ENCODE measurements at regions not wholly inside any gene's neighbourhood (a gene's known extent, or its start where the extent isn't known, plus 50 kb on each side); places are given as distances from the start of the nearest gene placed in this dataset.
"Not testable (repeated sequence)": the region's sequence is repeated elsewhere in the genome, so short reads cannot be mapped to it uniquely, and the experiment has no call there.

GRCh38 chr4:66785479-66785878 is 759.8 kb downstream of the CENPC start:
- Histone ChIP-seq H3K79me2 (ENCODE audit: control insufficient read depth, insufficient read depth, low read length) (no peaks in the 10 kb centered on the region), H3K27ac (ENCODE audit: control insufficient read depth, insufficient read depth, low read length) (no peak overlapping the region), H2AFZ (ENCODE audit: control insufficient read depth, low read length) (no peak overlapping the region), H3K4me3 (ENCODE audit: control insufficient read depth in 2 of 3, extremely low read depth in 1 of 3, insufficient read depth in 2 of 3, low read depth in 1 of 3, low read length in 3 of 3) (no peak overlapping the region), H3K27me3 (ENCODE audit: control insufficient read depth, extremely low read depth, insufficient read depth, low read length) (no peaks in the 10 kb centered on the region), H3K36me3 (ENCODE audit: control insufficient read depth in 2 of 2, extremely low read depth in 1 of 2, insufficient read depth in 2 of 2, low read length in 2 of 2) (no peaks in the 10 kb centered on the region), H3K9me3 (ENCODE audit: control insufficient read depth, low read depth, low read length) (no peaks in the 10 kb centered on the region), H3K4me1 (ENCODE audit: control insufficient read depth, extremely low read depth, insufficient read depth, low read length) (no peaks in the 10 kb centered on the region), H3K9ac (ENCODE audit: control insufficient read depth, extremely low read depth, insufficient read depth, low read length) (no peak overlapping the region), H4K20me1 (ENCODE audit: control insufficient read depth, extremely low read depth, insufficient read depth, low read length) (no peaks in the 10 kb centered on the region), H3K4me2 (ENCODE audit: control insufficient read depth, extremely low read depth, insufficient read depth, low read depth, low read length) (no peak overlapping the region), H3K9me1 (ENCODE audit: control insufficient read depth, extremely low read depth, insufficient read depth, low read length) (no peaks in the 10 kb centered on the region)
- no peak for FAIRE-seq
- dilution Hi-C loops (cut with MboI; ENCODE audit: extremely low pct_ligation_motif_present, low sequenced_read_pairs) = no loop called here
- TF ChIP-seq CTCF (optimal IDR thresholded peaks at IDR 0.05 in 1 of 3, IDR thresholded peaks at IDR 0.05 in 1 of 3, conservative IDR thresholded peaks at IDR 0.05 in 1 of 3; ENCODE audit: extremely low read depth in 1 of 3, insufficient read depth in 2 of 3, low read length in 3 of 3) = no peak
- no peak for DNase-seq (ENCODE audit: low read depth, low spot score)

- FAIRE-seq; H3K27ac ChIP-seq (ENCODE audit: control insufficient read depth, insufficient read depth, low read length); DNase-seq (ENCODE audit: low read depth, low spot score); H3K79me2 ChIP-seq (ENCODE audit: control insufficient read depth, insufficient read depth, low read length); H4K20me1 ChIP-seq (ENCODE audit: control insufficient read depth, extremely low read depth, insufficient read depth, low read length); dilution Hi-C loops (cut with MboI; ENCODE audit: extremely low pct_ligation_motif_present, low sequenced_read_pairs); H3K4me2 ChIP-seq (ENCODE audit: control insufficient read depth, extremely low read depth, insufficient read depth, low read depth, low read length); H2AFZ ChIP-seq (ENCODE audit: control insufficient read depth, low read length); H3K9ac ChIP-seq (ENCODE audit: control insufficient read depth, extremely low read depth, insufficient read depth, low read length); H3K27me3 ChIP-seq (ENCODE audit: control insufficient read depth, extremely low read depth, insufficient read depth, low read length); H3K9me1 ChIP-seq (ENCODE audit: control insufficient read depth, extremely low read depth, insufficient read depth, low read length); H3K36me3 ChIP-seq (ENCODE audit: control insufficient read depth in 2 of 2, extremely low read depth in 1 of 2, insufficient read depth in 2 of 2, low read length in 2 of 2); H3K4me3 ChIP-seq (ENCODE audit: control insufficient read depth in 2 of 3, extremely low read depth in 1 of 3, insufficient read depth in 2 of 3, low read depth in 1 of 3, low read length in 3 of 3); H3K9me3 ChIP-seq (ENCODE audit: control insufficient read depth, low read depth, low read length); H3K4me1 ChIP-seq (ENCODE audit: control insufficient read depth, extremely low read depth, insufficient read depth, low read length): not testable (repeated sequence)
Measured at GRCh38 chr4:66782751-66783150, 762.6 kb downstream of the CENPC start.

- Histone ChIP-seq H3K9ac (ENCODE audit: control insufficient read depth, extremely low read depth, insufficient read depth, low read length) (no peak overlapping the region), H3K79me2 (ENCODE audit: control insufficient read depth, insufficient read depth, low read length) (no peaks in the 10 kb centered on the region), H3K27ac (ENCODE audit: control insufficient read depth, insufficient read depth, low read length) (no peak overlapping the region), H3K4me2 (ENCODE audit: control insufficient read depth, extremely low read depth, insufficient read depth, low read depth, low read length) (no peak overlapping the region), H2AFZ (ENCODE audit: control insufficient read depth, low read length) (no peak overlapping the region), H3K27me3 (ENCODE audit: control insufficient read depth, extremely low read depth, insufficient read depth, low read length) (no peaks in the 10 kb centered on the region), H3K36me3 (ENCODE audit: control insufficient read depth in 2 of 2, extremely low read depth in 1 of 2, insufficient read depth in 2 of 2, low read length in 2 of 2) (no peaks in the 10 kb centered on the region), H4K20me1 (ENCODE audit: control insufficient read depth, extremely low read depth, insufficient read depth, low read length) (no peaks in the 10 kb centered on the region), H3K9me1 (ENCODE audit: control insufficient read depth, extremely low read depth, insufficient read depth, low read length) (no peaks in the 10 kb centered on the region), H3K4me1 (ENCODE audit: control insufficient read depth, extremely low read depth, insufficient read depth, low read length) (no peaks in the 10 kb centered on the region), H3K9me3 (ENCODE audit: control insufficient read depth, low read depth, low read length) (no peaks in the 10 kb centered on the region), H3K4me3 (ENCODE audit: control insufficient read depth in 2 of 3, extremely low read depth in 1 of 3, insufficient read depth in 2 of 3, low read depth in 1 of 3, low read length in 3 of 3) (no peak overlapping the region)
- DNase-seq (ENCODE audit: low read depth, low spot score) = no peak
- no peak for TF ChIP-seq CTCF (optimal IDR thresholded peaks at IDR 0.05 in 1 of 3, IDR thresholded peaks at IDR 0.05 in 1 of 3, conservative IDR thresholded peaks at IDR 0.05 in 1 of 3; ENCODE audit: extremely low read depth in 1 of 3, insufficient read depth in 2 of 3, low read length in 3 of 3)
- TF ChIP-seq EZH2 (IDR thresholded peaks at IDR 0.05; ENCODE audit: low read length) = no peak
- dilution Hi-C loops (cut with MboI; ENCODE audit: extremely low pct_ligation_motif_present, low sequenced_read_pairs) = no loop called here
- no peak for FAIRE-seq
Measured at GRCh38 chr4:66777097-66777496, 768.2 kb downstream of the CENPC start.

Data from keratinocyte (primary cell).